GM12878 (cell line): ENCODE measurements at regions not wholly inside any gene's neighbourhood (a gene's known extent, or its start where the extent isn't known, plus 50 kb on each side); places are given as distances from the start of the nearest gene placed in this dataset.

Experiments used
- CBFB ChIP-seq: IDR thresholded peaks from 2 replicates; pipeline ENCODE4 v1.6.1; 2016; ENCODE audit warnings: antibody characterized with exemption, low read depth
- CHD2 ChIP-seq: IDR thresholded peaks from 2 replicates; pipeline ENCODE4 v1.6.1; 2011; ENCODE audit warnings: low read depth, low read length, improper control_type of control experiment, borderline replicate concordance
- CHD4 ChIP-seq: fragments of 200-600 bp; sonication (generic); IDR thresholded peaks from 2 replicates; pipeline ENCODE4 v1.6.1; 2016; ENCODE audit warnings: mild to moderate bottlenecking
- CTCF ChIP-seq, 3 experiments: IDR thresholded peaks in 2 of 3; conservative IDR thresholded peaks in 1 of 3; 2 replicates each; pipeline ENCODE4 v1.5.1; 2011; ENCODE audit warnings: low read depth in 3 of 3, low read length in 3 of 3, mild to moderate bottlenecking in 3 of 3, control low read depth in 2 of 3, moderate library complexity in 2 of 3, inconsistent platforms in 1 of 3, mixed read lengths in 1 of 3; ENCODE audit not compliant: control insufficient read depth in 2 of 3, insufficient read depth in 1 of 3; ENCODE audit errors: extremely low read depth in 1 of 3
- FOXM1 ChIP-seq: IDR thresholded peaks from 2 replicates; pipeline ENCODE4 v1.6.1; 2012; ENCODE audit warnings: low read depth, mild to moderate bottlenecking, inconsistent platforms, low read length, moderate library complexity
- IKZF1 ChIP-seq: fragments of 450-650 bp; conservative IDR thresholded peaks from 2 replicates; pipeline ENCODE4 v1.6.1; 2017; ENCODE audit warnings: antibody characterized with exemption, mild to moderate bottlenecking
- POLR2A ChIP-seq: IDR thresholded peaks from 2 replicates; pipeline ENCODE4 v1.6.1; 2011; ENCODE audit warnings: low read depth, mild to moderate bottlenecking, low read length
- RBBP5 ChIP-seq: fragments of 200-600 bp; sonication (generic); conservative IDR thresholded peaks from 2 replicates; pipeline ENCODE4 v1.6.1; 2016
- RFX5 ChIP-seq: IDR thresholded peaks from 2 replicates; pipeline ENCODE4 v1.6.1; 2011; ENCODE audit warnings: low read depth, low read length, improper control_type of control experiment

GRCh38 chr1:229171934-229172333 is 99.0 kb upstream of the RAB4A start:
- TF ChIP-seq CHD2 (no peak), POLR2A (no peak), CHD4 (no peak), RFX5 (no peak), CBFB (no peak), FOXM1 (no peak), CTCF (IDR thresholded peaks at IDR 0.05 in 2 of 3, conservative IDR thresholded peaks at IDR 0.05 in 1 of 3; ENCODE audit: control insufficient read depth in 2 of 3, extremely low read depth in 1 of 3, insufficient read depth in 1 of 3, low read depth in 3 of 3, low read length in 3 of 3) (no peak), IKZF1 (no peak), RBBP5 (no peak)
